IMR-90 (cell line): ENCODE measurements at regions not wholly inside any gene's neighbourhood (a gene's known extent, or its start where the extent isn't known, plus 50 kb on each side); places are given as distances from the start of the nearest gene placed in this dataset.

Source experiments
- ATAC-seq: fragments of 200-7000 bp; cut with Tn5 transposase; 2 replicates; pipeline ENCODE4 v1.9.1; 2020; ENCODE audit warnings: low read depth, mild to moderate bottlenecking, moderate library complexity
- BruUV-seq: library from RNA; stranded (reverse); fragments of 400-500 nt; replicated peaks from 2 replicates; lab custom pipeline; 2021; lab: Mats Ljungman, UMichigan
- CTCF ChIA-PET: fragments of 300-600 bp; formaldehyde crosslinking; extraction: SDS; loops from one replicate; lab custom pipeline; 2021; ENCODE audit warnings: antibody characterized with exemption; lab: Yijun Ruan, JAX
- POLR2A ChIA-PET: fragments of 300-600 bp; sonication (Branson Sonifier 250); formaldehyde crosslinking; loops from one replicate; lab custom pipeline; 2022; ENCODE audit warnings: antibody characterized with exemption; ENCODE audit not compliant: unreplicated experiment; lab: Charles Lee
- DNase-seq: peaks from one replicate; pipeline ENCODE4 v3.0.0; 2013
- H2AFZ ChIP-seq: replicated peaks from 2 replicates; pipeline ENCODE3; 2013; ENCODE audit warnings: low read length, mild to moderate bottlenecking; ENCODE audit not compliant: poor library complexity
- H2AK5ac ChIP-seq: 2 replicates; pipeline ENCODE4 v1.6.1; 2013; ENCODE audit warnings: low read depth, low read length, inconsistent platforms
- H2AK9ac ChIP-seq: replicated peaks from 2 replicates; pipeline ENCODE3; 2013; ENCODE audit warnings: mild to moderate bottlenecking, low read depth, low read length, moderate library complexity; ENCODE audit not compliant: poor library complexity
- H2BK120ac ChIP-seq: 2 replicates; pipeline ENCODE4 v1.6.1; 2013; ENCODE audit warnings: low read depth, low read length, inconsistent platforms
- H2BK15ac ChIP-seq: 3 replicates; pipeline ENCODE4 v1.6.1; 2013; ENCODE audit warnings: low read depth, low read length, inconsistent platforms
- H2BK20ac ChIP-seq: 2 replicates; pipeline ENCODE4 v1.6.1; 2013; ENCODE audit warnings: low read depth, mild to moderate bottlenecking, inconsistent platforms, low read length, moderate library complexity
- H2BK5ac ChIP-seq: 2 replicates; pipeline ENCODE4 v1.6.1; 2013; ENCODE audit warnings: mild to moderate bottlenecking, low read depth, low read length, inconsistent platforms; ENCODE audit not compliant: poor library complexity, severe bottlenecking
- H3K14ac ChIP-seq: replicated peaks from 2 replicates; pipeline ENCODE4 v1.6.1; 2013; ENCODE audit warnings: low read depth, low read length, inconsistent platforms
- H3K18ac ChIP-seq: 2 replicates; pipeline ENCODE4 v1.6.1; 2013; ENCODE audit warnings: low read depth, low read length, control low read depth
- H3K23ac ChIP-seq: 2 replicates; pipeline ENCODE4 v1.6.1; 2013; ENCODE audit warnings: low read depth, low read length, inconsistent platforms
- H3K27ac ChIP-seq: 2 replicates; pipeline ENCODE4 v1.5.1; 2013; ENCODE audit warnings: mild to moderate bottlenecking, control low read depth, low read length; ENCODE audit not compliant: insufficient read depth
- H3K27me3 ChIP-seq: 2 replicates; pipeline ENCODE4 v1.6.1; 2013; ENCODE audit warnings: low read length; ENCODE audit not compliant: control insufficient read depth, insufficient read depth
- H3K36me3 ChIP-seq: 2 replicates; pipeline ENCODE4 v1.6.1; 2013; ENCODE audit warnings: low read length, mixed read lengths; ENCODE audit not compliant: control insufficient read depth, insufficient read depth
- H3K4ac ChIP-seq: 2 replicates; pipeline ENCODE4 v1.6.1; 2013; ENCODE audit warnings: low read depth, low read length, inconsistent platforms
- H3K4me1 ChIP-seq: 2 replicates; pipeline ENCODE4 v1.6.1; 2013; ENCODE audit warnings: low read length, mixed read lengths; ENCODE audit not compliant: control insufficient read depth, insufficient read depth
- H3K4me2 ChIP-seq: 2 replicates; pipeline ENCODE4 v1.6.1; 2013; ENCODE audit warnings: low read depth, mild to moderate bottlenecking, control low read depth, low read length, moderate library complexity
- H3K4me3 ChIP-seq: 2 replicates; pipeline ENCODE4 v1.5.1; 2013; ENCODE audit warnings: low read depth, mild to moderate bottlenecking, control low read depth, low read length, moderate library complexity; ENCODE audit not compliant: insufficient read depth
- H3K56ac ChIP-seq: 2 replicates; pipeline ENCODE4 v1.6.1; 2013; ENCODE audit warnings: low read length, inconsistent platforms; ENCODE audit not compliant: insufficient read depth; ENCODE audit errors: extremely low read depth
- H3K79me1 ChIP-seq, 2 experiments: 2 replicates each; pipeline ENCODE4 v1.6.1; 2013; ENCODE audit warnings: low read length in 2 of 2, inconsistent platforms in 1 of 2, low read depth in 1 of 2
- H3K9ac ChIP-seq: 2 replicates; pipeline ENCODE4 v1.6.1; 2013; ENCODE audit warnings: low read depth, low read length, control low read depth
- H3K9me1 ChIP-seq: 2 replicates; pipeline ENCODE4 v1.6.1; 2013; ENCODE audit warnings: low read length, inconsistent platforms; ENCODE audit not compliant: insufficient read depth
- H3K9me3 ChIP-seq: 2 replicates; pipeline ENCODE4 v1.6.1; 2013; ENCODE audit warnings: low read length; ENCODE audit not compliant: control insufficient read depth, insufficient read depth
- H4K20me1 ChIP-seq: 2 replicates; pipeline ENCODE4 v1.6.1; 2013; ENCODE audit warnings: low read length, inconsistent platforms; ENCODE audit not compliant: insufficient read depth
- H4K5ac ChIP-seq: 2 replicates; pipeline ENCODE4 v1.6.1; 2013; ENCODE audit warnings: mild to moderate bottlenecking, low read depth, low read length, control low read depth
- H4K8ac ChIP-seq, 2 experiments: 2 replicates each; pipeline ENCODE4 v1.6.1; 2013; ENCODE audit warnings: low read depth in 2 of 2, low read length in 2 of 2, control low read depth in 1 of 2, inconsistent platforms in 1 of 2
- H4K91ac ChIP-seq: 2 replicates; pipeline ENCODE4 v1.6.1; 2013; ENCODE audit warnings: low read depth, low read length, inconsistent platforms; ENCODE audit not compliant: insufficient read depth
- BHLHE40 ChIP-seq: fragments of 150-350 bp; IDR thresholded peaks from 2 replicates; pipeline ENCODE4 v1.6.1; 2016; ENCODE audit warnings: mild to moderate bottlenecking, low read depth, low read length
- CEBPB ChIP-seq: IDR thresholded peaks from 2 replicates; pipeline ENCODE4 v1.6.1; 2012; ENCODE audit warnings: low read depth, low read length, improper control_type of control experiment
- CHD1 ChIP-seq: IDR thresholded peaks from 2 replicates; pipeline ENCODE4 v1.6.1; 2012; ENCODE audit warnings: low read depth, low read length, improper control_type of control experiment
- FOS ChIP-seq: fragments of 150-350 bp; IDR thresholded peaks from 2 replicates; pipeline ENCODE4 v1.6.1; 2016; ENCODE audit warnings: low read depth, low read length
- MAFK ChIP-seq: IDR thresholded peaks from 2 replicates; pipeline ENCODE4 v1.6.1; 2012; ENCODE audit warnings: low read depth, low read length, improper control_type of control experiment
- MAZ ChIP-seq: IDR thresholded peaks from 2 replicates; pipeline ENCODE4 v1.6.1; 2012; ENCODE audit warnings: low read depth, mild to moderate bottlenecking, low read length, improper control_type of control experiment, moderate library complexity, borderline replicate concordance
- NFE2L2 ChIP-seq: fragments of 150-350 bp; IDR thresholded peaks from 2 replicates; pipeline ENCODE4 v1.6.1; 2016; ENCODE audit warnings: low read depth, mild to moderate bottlenecking, low read length
- POLR2A ChIP-seq: IDR thresholded peaks from 2 replicates; pipeline ENCODE4 v1.6.1; 2012; ENCODE audit warnings: mild to moderate bottlenecking, low read depth, low read length
- RCOR1 ChIP-seq: IDR thresholded peaks from 2 replicates; pipeline ENCODE4 v1.6.1; 2012; ENCODE audit warnings: mild to moderate bottlenecking, low read length, improper control_type of control experiment; ENCODE audit not compliant: insufficient replicate concordance
- RFX5 ChIP-seq: IDR thresholded peaks from 2 replicates; pipeline ENCODE4 v1.8.0; 2012; ENCODE audit warnings: low read depth, mild to moderate bottlenecking, low read length, moderate library complexity
- SMC3 ChIP-seq: fragments of 150-350 bp; IDR thresholded peaks from 2 replicates; pipeline ENCODE4 v1.6.1; 2016; ENCODE audit warnings: low read depth, mild to moderate bottlenecking, antibody characterized with exemption, low read length, moderate library complexity
- WGBS, 2 experiments: methylation state at CpG; one replicate each; pipeline versions ENCODE4 v1.1.5 to v1.1.7; 2013; ENCODE audit warnings: missing lambda C conversion rate in 2 of 2; ENCODE audit not compliant: insufficient read length in 1 of 2; ENCODE audit errors: extremely low coverage in 2 of 2; 5-methylcytosine and 5-hydroxymethylcytosine counted together
- dilution Hi-C: fragments of 300-500 bp; cut with HindIII; formaldehyde crosslinking; loops from one replicate; pipeline ENCODE4 v1.14.3; 2018; ENCODE audit warnings: low sequenced_read_pairs; ENCODE audit not compliant: unreplicated experiment
- in situ Hi-C: fragments of 300-500 bp; cut with MboI; formaldehyde crosslinking; loops from 3 replicates; pipeline ENCODE4 v1.14.3; 2019; ENCODE audit warnings: low sequenced_read_pairs, inconsistent platforms, mixed read lengths
- intact Hi-C: fragments of 100-400 bp; cut with micrococcal nuclease; formaldehyde crosslinking; loops from 2 replicates; pipeline ENCODE4 v1.10.0; 2022
- TF ChIP-seq, protein P1 (sequence below): conservative IDR thresholded peaks from 2 replicates; pipeline ENCODE4 v1.5.1; 2012; ENCODE audit warnings: mild to moderate bottlenecking, low read depth, low read length, improper control_type of control experiment
- TF ChIP-seq, protein P2 (sequence below): fragments of 150-350 bp; IDR thresholded peaks from 2 replicates; pipeline ENCODE4 v1.6.1; 2017; ENCODE audit warnings: mild to moderate bottlenecking, antibody characterized with exemption, low read length, low read depth
- TF ChIP-seq, protein P3 (sequence below): fragments of 150-350 bp; IDR thresholded peaks from 2 replicates; pipeline ENCODE4 v1.6.1; 2016; ENCODE audit warnings: low read depth, mild to moderate bottlenecking, low read length, moderate library complexity, borderline replicate concordance

DNA sequence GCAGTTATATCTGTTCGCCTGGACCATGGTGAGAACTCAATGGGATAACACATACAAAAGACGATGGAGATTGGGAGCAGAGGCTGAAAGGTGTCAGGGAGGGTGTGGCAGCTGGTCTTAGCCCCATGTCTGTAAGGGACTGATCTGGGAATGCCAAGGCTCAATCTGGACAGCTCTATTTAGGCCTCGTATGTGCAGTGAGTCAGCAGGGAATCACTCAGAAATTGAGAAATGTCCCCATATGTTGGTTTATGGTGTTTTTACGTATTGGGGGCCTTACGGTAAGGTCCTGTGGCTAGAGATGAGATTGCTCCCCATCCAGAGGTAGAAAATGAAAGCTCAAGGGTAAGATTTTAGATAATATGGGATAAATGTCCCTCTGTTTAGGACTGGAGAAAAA, 71.4 kb upstream of the TTC29 start:
- Histone ChIP-seq H3K4me2 (no peak overlapping the region), H3K4me3 (no peak overlapping the region), H3K79me1 (no peaks in the 10 kb centered on the region), H3K4ac (no peak overlapping the region), H3K23ac (no peak overlapping the region), H3K4me1 (no peaks in the 10 kb centered on the region), H3K14ac (no peak overlapping the region), H2AK9ac (no peak overlapping the region), H2BK120ac (no peak overlapping the region), H2AK5ac (no peak overlapping the region), H3K56ac (no peak overlapping the region), H4K91ac (no peak overlapping the region), H3K9ac (no peak overlapping the region), H3K18ac (no peak overlapping the region), H3K27me3 (peaks cover 9% of the 10 kb centered on the region), H4K20me1 (no peaks in the 10 kb centered on the region), H2BK15ac (no peak overlapping the region), H3K9me1 (no peaks in the 10 kb centered on the region), H3K27ac (no peak overlapping the region), H2AFZ (no peak overlapping the region), H4K8ac (no peak overlapping the region), H2BK5ac (no peak overlapping the region), H4K5ac (no peak overlapping the region), H3K36me3 (no peaks in the 10 kb centered on the region), H3K9me3 (no peaks in the 10 kb centered on the region), H2BK20ac (no peak overlapping the region)
- 80% methylated on average over 1 of the region's 5 CpGs; no CpG with 5 or more reads in 1 of the 2 experiments for WGBS, 2 experiments
- dilution Hi-C loops (no loop called here), in situ Hi-C loops (loop anchor here (5.0 kb wide), 1 partner anchor 80 kb away; no protein-coding TSS in a partner anchor), intact Hi-C loops (loop anchor here (10.0 kb wide), 1 partner anchor 848 kb away; no protein-coding TSS in a partner anchor)
- peak; percentile 1 for DNase-seq
- ChIA-PET CTCF (interaction anchor here (0.8 to 1.2 kb wide), 2 partner anchors 11 to 80 kb away, joined by 3 to 4 read pairs; no protein-coding TSS in a partner anchor), POLR2A (no interaction called here)
- TF ChIP-seq, protein P1, sequence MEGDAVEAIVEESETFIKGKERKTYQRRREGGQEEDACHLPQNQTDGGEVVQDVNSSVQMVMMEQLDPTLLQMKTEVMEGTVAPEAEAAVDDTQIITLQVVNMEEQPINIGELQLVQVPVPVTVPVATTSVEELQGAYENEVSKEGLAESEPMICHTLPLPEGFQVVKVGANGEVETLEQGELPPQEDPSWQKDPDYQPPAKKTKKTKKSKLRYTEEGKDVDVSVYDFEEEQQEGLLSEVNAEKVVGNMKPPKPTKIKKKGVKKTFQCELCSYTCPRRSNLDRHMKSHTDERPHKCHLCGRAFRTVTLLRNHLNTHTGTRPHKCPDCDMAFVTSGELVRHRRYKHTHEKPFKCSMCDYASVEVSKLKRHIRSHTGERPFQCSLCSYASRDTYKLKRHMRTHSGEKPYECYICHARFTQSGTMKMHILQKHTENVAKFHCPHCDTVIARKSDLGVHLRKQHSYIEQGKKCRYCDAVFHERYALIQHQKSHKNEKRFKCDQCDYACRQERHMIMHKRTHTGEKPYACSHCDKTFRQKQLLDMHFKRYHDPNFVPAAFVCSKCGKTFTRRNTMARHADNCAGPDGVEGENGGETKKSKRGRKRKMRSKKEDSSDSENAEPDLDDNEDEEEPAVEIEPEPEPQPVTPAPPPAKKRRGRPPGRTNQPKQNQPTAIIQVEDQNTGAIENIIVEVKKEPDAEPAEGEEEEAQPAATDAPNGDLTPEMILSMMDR, result no peak
- TF ChIP-seq, protein P2, sequence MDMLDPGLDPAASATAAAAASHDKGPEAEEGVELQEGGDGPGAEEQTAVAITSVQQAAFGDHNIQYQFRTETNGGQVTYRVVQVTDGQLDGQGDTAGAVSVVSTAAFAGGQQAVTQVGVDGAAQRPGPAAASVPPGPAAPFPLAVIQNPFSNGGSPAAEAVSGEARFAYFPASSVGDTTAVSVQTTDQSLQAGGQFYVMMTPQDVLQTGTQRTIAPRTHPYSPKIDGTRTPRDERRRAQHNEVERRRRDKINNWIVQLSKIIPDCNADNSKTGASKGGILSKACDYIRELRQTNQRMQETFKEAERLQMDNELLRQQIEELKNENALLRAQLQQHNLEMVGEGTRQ, result no peak
- TF ChIP-seq RCOR1 (no peak), BHLHE40 (no peak), NFE2L2 (no peak), MAZ (no peak), RFX5 (no peak), MAFK (no peak), CEBPB (no peak), POLR2A (no peak), SMC3 (no peak), FOS (no peak), CHD1 (no peak)
- TF ChIP-seq, protein P3, sequence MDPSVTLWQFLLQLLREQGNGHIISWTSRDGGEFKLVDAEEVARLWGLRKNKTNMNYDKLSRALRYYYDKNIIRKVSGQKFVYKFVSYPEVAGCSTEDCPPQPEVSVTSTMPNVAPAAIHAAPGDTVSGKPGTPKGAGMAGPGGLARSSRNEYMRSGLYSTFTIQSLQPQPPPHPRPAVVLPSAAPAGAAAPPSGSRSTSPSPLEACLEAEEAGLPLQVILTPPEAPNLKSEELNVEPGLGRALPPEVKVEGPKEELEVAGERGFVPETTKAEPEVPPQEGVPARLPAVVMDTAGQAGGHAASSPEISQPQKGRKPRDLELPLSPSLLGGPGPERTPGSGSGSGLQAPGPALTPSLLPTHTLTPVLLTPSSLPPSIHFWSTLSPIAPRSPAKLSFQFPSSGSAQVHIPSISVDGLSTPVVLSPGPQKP, result no peak
- BruUV-seq, result no TSS peak
- no peak; the same call in 1 of the 2 replicates for ATAC-seq
